ENCODE measurements at regions not wholly inside any gene's neighbourhood (a gene's known extent, or its start where the extent isn't known, plus 50 kb on each side); places are given as distances from the start of the nearest gene placed in this dataset.

GRCh38 chr2:82120115-82120514 lies 1815.6 kb upstream of the LRRTM1 start:
- H3K36me3 ChIP-seq, result no peaks in the 10 kb centered on the region
- H3K9me3 ChIP-seq (ENCODE audit: low read depth), result no peaks in the 10 kb centered on the region
- no peak overlapping the region for H3K27ac ChIP-seq
- H3K27me3 ChIP-seq, result no peaks in the 10 kb centered on the region
- DNase-seq (ENCODE audit: low read depth in 1 of 2, low spot score in 1 of 2), result peak in 1 of 2 donors; percentile 5
- H3K4me3 ChIP-seq, result no peak overlapping the region
- H3K4me1 ChIP-seq (ENCODE audit: low read depth), result no peaks in the 10 kb centered on the region
- TF ChIP-seq CTCF (IDR thresholded peaks at IDR 0.05; ENCODE audit: low read depth, low read length), result no peak

GRCh38 chr2:82109418-82109817 lies 1804.9 kb upstream of the LRRTM1 start:
- Histone ChIP-seq H3K4me1 (ENCODE audit: low read depth) (no peaks in the 10 kb centered on the region), H3K4me3 (no peak overlapping the region), H3K27ac (no peak overlapping the region), H3K36me3 (no peaks in the 10 kb centered on the region), H3K27me3 (peaks cover 3% of the 10 kb centered on the region), H3K9me3 (ENCODE audit: low read depth) (no peaks in the 10 kb centered on the region)
- TF ChIP-seq CTCF (IDR thresholded peaks at IDR 0.05; ENCODE audit: low read depth, low read length), result no peak
- no peak for DNase-seq (ENCODE audit: low read depth in 1 of 2, low spot score in 1 of 2)

- H3K4me1 ChIP-seq (ENCODE audit: low read depth), result no peaks in the 10 kb centered on the region
- H3K4me3 ChIP-seq, result no peak overlapping the region
- no peak for DNase-seq (ENCODE audit: low read depth in 1 of 2, low spot score in 1 of 2)
- H3K36me3 ChIP-seq, result no peaks in the 10 kb centered on the region
- no peaks in the 10 kb centered on the region for H3K9me3 ChIP-seq (ENCODE audit: low read depth)
- no peaks in the 10 kb centered on the region for H3K27me3 ChIP-seq
- TF ChIP-seq CTCF (IDR thresholded peaks at IDR 0.05; ENCODE audit: low read depth, low read length), result no peak
- no peak overlapping the region for H3K27ac ChIP-seq
Measured at GRCh38 chr2:82098617-82099016, 1794.1 kb upstream of the LRRTM1 start.

- TF ChIP-seq CTCF (IDR thresholded peaks at IDR 0.05; ENCODE audit: low read depth, low read length), result no peak
- H3K4me3 ChIP-seq, result no peak overlapping the region
Measured at GRCh38 chr2:82089518-82089917, 1785.0 kb upstream of the LRRTM1 start.

DNA sequence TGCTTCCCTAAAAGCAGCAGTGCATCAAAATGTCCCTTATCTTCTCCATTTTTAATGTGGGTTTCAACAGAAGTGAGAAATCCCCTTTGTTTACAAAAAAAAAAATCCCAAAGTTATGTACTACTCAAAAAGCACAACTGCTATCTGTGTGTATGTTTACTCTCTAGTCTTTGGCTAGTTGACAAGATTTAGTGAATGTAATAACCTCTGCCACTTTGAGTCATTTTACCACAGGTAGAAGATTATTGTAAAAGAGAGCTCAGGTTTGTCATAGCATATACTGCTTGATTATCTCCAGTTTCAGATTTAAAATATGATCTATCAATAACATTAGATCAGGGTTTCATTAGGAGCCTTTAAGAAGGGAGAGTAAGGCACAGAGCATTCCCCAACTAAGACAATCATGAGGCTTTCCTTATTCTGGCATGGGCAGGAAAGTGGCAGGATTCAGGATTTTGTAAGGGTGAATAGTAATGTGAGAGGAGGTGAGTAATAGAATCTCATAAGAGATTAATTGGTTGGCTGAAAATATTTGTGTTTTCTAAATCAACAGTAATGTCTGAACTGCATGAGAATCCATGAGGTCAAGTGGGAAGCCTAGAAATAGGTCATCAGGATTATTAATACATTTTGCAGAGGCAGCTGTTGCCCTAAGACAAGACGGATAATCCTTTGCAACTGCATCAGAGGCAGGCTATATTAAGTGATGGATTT lies 1780.3 kb upstream of the LRRTM1 start:
- no peak for TF ChIP-seq CTCF (IDR thresholded peaks at IDR 0.05; ENCODE audit: low read depth, low read length)
- no peak for DNase-seq (ENCODE audit: low read depth in 1 of 2, low spot score in 1 of 2)
- H3K4me3 ChIP-seq, result no peak overlapping the region
- H3K9me3 ChIP-seq (ENCODE audit: low read depth), result no peaks in the 10 kb centered on the region
- H3K27me3 ChIP-seq, result no peaks in the 10 kb centered on the region
- no peaks in the 10 kb centered on the region for H3K36me3 ChIP-seq
- no peaks in the 10 kb centered on the region for H3K4me1 ChIP-seq (ENCODE audit: low read depth)
- H3K27ac ChIP-seq, result no peak overlapping the region

More at GRCh38 chr2:82089518-82089917, 1785.0 kb upstream of the LRRTM1 start:
- Histone ChIP-seq H3K4me1 (ENCODE audit: low read depth) (no peaks in the 10 kb centered on the region), H3K27me3 (no peaks in the 10 kb centered on the region), H3K9me3 (ENCODE audit: low read depth) (no peaks in the 10 kb centered on the region), H3K27ac (no peak overlapping the region), H3K36me3 (no peaks in the 10 kb centered on the region)
- DNase-seq (ENCODE audit: low read depth in 1 of 2, low spot score in 1 of 2), result no peak

Data from cardiac muscle cell (in vitro differentiated cells and primary cell).